Mesothelial cell of epicardium (in vitro differentiated cells): ENCODE measurements at regions not wholly inside any gene's neighbourhood (a gene's known extent, or its start where the extent isn't known, plus 50 kb on each side); places are given as distances from the start of the nearest gene placed in this dataset.

ENCODE experiments used
- DNase-seq, 2 experiments: peaks; one replicate each; pipeline ENCODE4 v3.0.0; 2021; ENCODE audit warnings: low spot score in 2 of 2; ENCODE audit not compliant: unreplicated experiment in 2 of 2
- H3K27ac Mint-ChIP-seq: 2 replicates; pipeline ENCODE4 v1.8.0; 2021; ENCODE audit warnings: mixed read lengths
- H3K27me3 Mint-ChIP-seq: 2 replicates; pipeline ENCODE4 v1.8.0; 2021; ENCODE audit warnings: low read depth, mixed read lengths
- H3K36me3 Mint-ChIP-seq: 2 replicates; pipeline ENCODE4 v1.8.0; 2021; ENCODE audit warnings: mixed read lengths
- H3K4me1 Mint-ChIP-seq: 2 replicates; pipeline ENCODE4 v1.8.0; 2021; ENCODE audit warnings: mixed read lengths
- H3K4me3 Mint-ChIP-seq: 2 replicates; pipeline ENCODE4 v1.8.0; 2021; ENCODE audit warnings: mild to moderate bottlenecking, moderate library complexity, mixed read lengths
- H3K9me3 Mint-ChIP-seq: 2 replicates; pipeline ENCODE4 v1.8.0; 2021; ENCODE audit warnings: mixed read lengths
- TF ChIP-seq, protein P1 (sequence below): fragments of 200-600 bp; sonication (generic); IDR thresholded peaks from one replicate; pipeline ENCODE4 v1.5.0; 2021; ENCODE audit warnings: antibody characterized with exemption; ENCODE audit not compliant: unreplicated experiment

- DNase-seq = no peak
- peak overlapping the region; percentile 25 for H3K27ac Mint-ChIP-seq
- TF ChIP-seq, protein P1, sequence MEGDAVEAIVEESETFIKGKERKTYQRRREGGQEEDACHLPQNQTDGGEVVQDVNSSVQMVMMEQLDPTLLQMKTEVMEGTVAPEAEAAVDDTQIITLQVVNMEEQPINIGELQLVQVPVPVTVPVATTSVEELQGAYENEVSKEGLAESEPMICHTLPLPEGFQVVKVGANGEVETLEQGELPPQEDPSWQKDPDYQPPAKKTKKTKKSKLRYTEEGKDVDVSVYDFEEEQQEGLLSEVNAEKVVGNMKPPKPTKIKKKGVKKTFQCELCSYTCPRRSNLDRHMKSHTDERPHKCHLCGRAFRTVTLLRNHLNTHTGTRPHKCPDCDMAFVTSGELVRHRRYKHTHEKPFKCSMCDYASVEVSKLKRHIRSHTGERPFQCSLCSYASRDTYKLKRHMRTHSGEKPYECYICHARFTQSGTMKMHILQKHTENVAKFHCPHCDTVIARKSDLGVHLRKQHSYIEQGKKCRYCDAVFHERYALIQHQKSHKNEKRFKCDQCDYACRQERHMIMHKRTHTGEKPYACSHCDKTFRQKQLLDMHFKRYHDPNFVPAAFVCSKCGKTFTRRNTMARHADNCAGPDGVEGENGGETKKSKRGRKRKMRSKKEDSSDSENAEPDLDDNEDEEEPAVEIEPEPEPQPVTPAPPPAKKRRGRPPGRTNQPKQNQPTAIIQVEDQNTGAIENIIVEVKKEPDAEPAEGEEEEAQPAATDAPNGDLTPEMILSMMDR = no peak
- peaks cover 2% of the 10 kb centered on the region for H3K9me3 Mint-ChIP-seq
- no peak overlapping the region for H3K4me3 Mint-ChIP-seq
- H3K36me3 Mint-ChIP-seq = no peaks in the 10 kb centered on the region
- no peaks in the 10 kb centered on the region for H3K27me3 Mint-ChIP-seq
- H3K4me1 Mint-ChIP-seq = peaks cover 17% of the 10 kb centered on the region
Observed at GRCh38 chr6:11317885-11318771, 85.7 kb upstream of the NEDD9 start.

GRCh38 chr6:11315743-11316437, 83.4 kb upstream of the NEDD9 start:
- Mint-ChIP-seq H3K4me3 (no peak overlapping the region), H3K36me3 (no peaks in the 10 kb centered on the region), H3K9me3 (peaks cover 5% of the 10 kb centered on the region), H3K27ac (peak overlapping the region; percentile 3), H3K27me3 (no peaks in the 10 kb centered on the region), H3K4me1 (peaks cover 17% of the 10 kb centered on the region)
- no peak for DNase-seq
- TF ChIP-seq, protein P1 = no peak

- TF ChIP-seq, protein P1 = no peak
- H3K36me3 Mint-ChIP-seq = no peaks in the 10 kb centered on the region
- H3K9me3 Mint-ChIP-seq = peaks cover 11% of the 10 kb centered on the region
- H3K27ac Mint-ChIP-seq = no peak overlapping the region
- H3K27me3 Mint-ChIP-seq = no peaks in the 10 kb centered on the region
- H3K4me1 Mint-ChIP-seq = peaks cover 6% of the 10 kb centered on the region
- H3K4me3 Mint-ChIP-seq = no peak overlapping the region
- no peak for DNase-seq
Observed at GRCh38 chr6:11313207-11313606, 80.7 kb upstream of the NEDD9 start.

GRCh38 chr6:11311970-11312369, 79.5 kb upstream of the NEDD9 start:
- Mint-ChIP-seq H3K36me3 (no peaks in the 10 kb centered on the region), H3K27ac (no peak overlapping the region), H3K4me3 (no peak overlapping the region), H3K4me1 (peaks cover 3% of the 10 kb centered on the region), H3K27me3 (no peaks in the 10 kb centered on the region), H3K9me3 (peaks cover 11% of the 10 kb centered on the region)
- no peak for DNase-seq
- TF ChIP-seq, protein P1 = no peak

- Mint-ChIP-seq H3K4me1 (no peaks in the 10 kb centered on the region), H3K36me3 (no peaks in the 10 kb centered on the region), H3K27me3 (no peaks in the 10 kb centered on the region), H3K4me3 (no peak overlapping the region), H3K9me3 (peaks cover 11% of the 10 kb centered on the region), H3K27ac (no peak overlapping the region)
- TF ChIP-seq, protein P1 = no peak
- no peak for DNase-seq
Observed at GRCh38 chr6:11309947-11310665, 77.6 kb upstream of the NEDD9 start.
